Hepatocyte (in vitro differentiated cells): ENCODE measurements at regions not wholly inside any gene's neighbourhood (a gene's known extent, or its start where the extent isn't known, plus 50 kb on each side); places are given as distances from the start of the nearest gene placed in this dataset.

Experiments
- DNase-seq: peaks from one replicate; pipeline ENCODE4 v3.0.0-alpha.2; 2016; ENCODE audit warnings: low spot score
- H2AFZ ChIP-seq: fragments of 200-600 bp; sonication (generic); 2 replicates; pipeline ENCODE4 v1.6.0; 2016; ENCODE audit warnings: antibody characterized with exemption, mild to moderate bottlenecking
- H3K27ac ChIP-seq: fragments of 200-600 bp; sonication (generic); 2 replicates; pipeline ENCODE4 v1.5.1; 2016; ENCODE audit warnings: mild to moderate bottlenecking
- H3K27me3 ChIP-seq: fragments of 200-600 bp; sonication (generic); 2 replicates; pipeline ENCODE4 v1.6.1; 2016
- H3K36me3 ChIP-seq: fragments of 200-600 bp; sonication (generic); replicated peaks from 2 replicates; pipeline ENCODE4 v1.5.1; 2016; ENCODE audit warnings: low read depth; ENCODE audit not compliant: insufficient read depth
- H3K4me1 ChIP-seq: fragments of 200-600 bp; sonication (generic); 2 replicates; pipeline ENCODE4 v1.5.1; 2016; ENCODE audit warnings: mild to moderate bottlenecking, moderate library complexity; ENCODE audit not compliant: insufficient read depth
- H3K4me2 ChIP-seq: fragments of 200-600 bp; sonication (generic); 2 replicates; pipeline ENCODE4 v1.6.0; 2016
- H3K4me3 ChIP-seq: fragments of 200-600 bp; sonication (generic); 2 replicates; pipeline ENCODE4 v1.5.1; 2016; ENCODE audit warnings: mild to moderate bottlenecking
- H3K79me2 ChIP-seq: fragments of 200-600 bp; sonication (generic); 2 replicates; pipeline ENCODE4 v1.6.0; 2017; ENCODE audit warnings: mild to moderate bottlenecking
- H3K9me2 ChIP-seq: fragments of 200-600 bp; sonication (generic); replicated peaks from 2 replicates; pipeline ENCODE4 v1.6.0; 2017; ENCODE audit warnings: mild to moderate bottlenecking; ENCODE audit not compliant: insufficient read depth
- H3K9me3 ChIP-seq: fragments of 200-600 bp; sonication (generic); 2 replicates; pipeline ENCODE4 v1.5.1; 2016; ENCODE audit warnings: low read depth, mild to moderate bottlenecking
- H4K20me1 ChIP-seq: fragments of 200-600 bp; sonication (generic); 2 replicates; pipeline ENCODE4 v1.6.0; 2016; ENCODE audit warnings: mild to moderate bottlenecking; ENCODE audit not compliant: insufficient read depth, poor library complexity, severe bottlenecking
- CTCF ChIP-seq: fragments of 200-600 bp; sonication (generic); IDR thresholded peaks from 2 replicates; pipeline ENCODE4 v1.5.1; 2016; ENCODE audit warnings: antibody characterized with exemption, mild to moderate bottlenecking; ENCODE audit not compliant: poor library complexity
- EZH2 ChIP-seq: fragments of 200-600 bp; sonication (generic); IDR thresholded peaks from 2 replicates; pipeline ENCODE4 v1.6.1; 2016; ENCODE audit warnings: antibody characterized with exemption, mild to moderate bottlenecking, borderline replicate concordance
- EZH2phosphoT487 ChIP-seq: fragments of 200-600 bp; sonication (generic); IDR thresholded peaks from one replicate; pipeline ENCODE4 v1.6.1; 2018; ENCODE audit warnings: antibody characterized with exemption, mild to moderate bottlenecking, low read depth, moderate library complexity; ENCODE audit not compliant: unreplicated experiment, severe bottlenecking
- WGBS: methylation state at CpG from one replicate; pipeline ENCODE4 v1.1.6; 2016; ENCODE audit warnings: low lambda C conversion rate; ENCODE audit errors: missing lambda C conversion rate; 5-methylcytosine and 5-hydroxymethylcytosine counted together

DNA sequence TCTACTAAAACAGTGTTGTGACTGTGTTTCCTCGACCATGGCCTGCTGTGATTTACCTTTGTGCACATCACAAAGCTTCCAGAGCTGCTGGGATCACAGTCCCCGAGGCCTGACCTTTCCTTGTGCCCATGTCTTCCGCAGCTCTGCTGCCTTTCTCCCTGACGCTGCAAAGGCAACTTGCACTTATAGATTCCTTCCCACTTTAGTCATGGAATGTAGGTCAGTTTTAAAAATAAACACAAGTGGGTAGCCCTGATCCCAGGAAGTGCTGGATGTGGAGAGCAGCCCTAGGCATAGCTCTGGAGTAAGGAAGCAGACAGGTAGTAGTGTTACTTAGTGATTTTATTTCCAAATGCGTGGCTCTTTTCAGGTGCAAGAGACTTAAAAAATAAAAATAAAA is 825.7 kb downstream of the AACS start:
- H3K79me2 ChIP-seq: no peaks in the 10 kb centered on the region
- H3K4me3 ChIP-seq: no peak overlapping the region
- no peaks in the 10 kb centered on the region for H3K36me3 ChIP-seq
- H3K4me1 ChIP-seq: no peaks in the 10 kb centered on the region
- TF ChIP-seq CTCF (no peak), EZH2phosphoT487 (no peak), EZH2 (no peak)
- no peaks in the 10 kb centered on the region for H3K9me3 ChIP-seq
- 49% methylated on average over 5 of the region's 5 CpGs for WGBS
- no peak overlapping the region for H3K4me2 ChIP-seq
- no peaks in the 10 kb centered on the region for H4K20me1 ChIP-seq
- H3K27me3 ChIP-seq: no peaks in the 10 kb centered on the region
- no peaks in the 10 kb centered on the region for H3K9me2 ChIP-seq
- no peak overlapping the region for H2AFZ ChIP-seq
- DNase-seq: no peak
- no peak overlapping the region for H3K27ac ChIP-seq

DNA sequence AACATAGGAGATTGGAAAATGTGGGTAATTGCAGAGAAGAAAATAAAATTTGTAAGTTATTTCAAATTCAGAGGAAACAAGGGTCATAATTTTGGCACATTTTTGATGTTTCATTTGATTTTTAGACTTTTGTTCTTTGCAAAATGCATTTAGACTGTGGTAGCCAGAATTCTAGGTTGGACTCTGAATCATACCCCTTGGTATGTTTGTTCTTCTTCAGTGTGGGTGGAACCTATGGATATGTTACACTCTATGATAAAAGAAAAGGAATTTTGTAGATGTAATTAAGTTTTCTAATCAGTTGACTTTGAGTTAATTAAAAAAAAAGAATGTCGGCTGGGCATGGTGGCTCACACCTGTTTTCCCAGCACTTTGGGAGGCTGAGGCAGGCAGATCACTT is 827.0 kb downstream of the AACS start:
- DNase-seq: no peak
- 91% methylated on average over 1 of the region's 1 CpG for WGBS
- TF ChIP-seq CTCF: no peak
- no peak for TF ChIP-seq EZH2phosphoT487
- TF ChIP-seq EZH2: no peak
- no peak overlapping the region for H3K27ac ChIP-seq
- no peaks in the 10 kb centered on the region for H4K20me1 ChIP-seq
- no peaks in the 10 kb centered on the region for H3K27me3 ChIP-seq
- no peaks in the 10 kb centered on the region for H3K4me1 ChIP-seq
- no peaks in the 10 kb centered on the region for H3K9me3 ChIP-seq
- no peak overlapping the region for H3K4me2 ChIP-seq
- no peaks in the 10 kb centered on the region for H3K36me3 ChIP-seq
- H3K79me2 ChIP-seq: no peaks in the 10 kb centered on the region
- no peaks in the 10 kb centered on the region for H3K9me2 ChIP-seq
- H2AFZ ChIP-seq: no peak overlapping the region
- no peak overlapping the region for H3K4me3 ChIP-seq

GRCh38 chr12:125902991-125903390 is 837.8 kb downstream of the AACS start:
- Histone ChIP-seq H3K27ac (no peak overlapping the region), H3K4me3 (no peak overlapping the region), H3K4me2 (no peak overlapping the region), H3K4me1 (no peaks in the 10 kb centered on the region), H3K36me3 (no peaks in the 10 kb centered on the region), H4K20me1 (no peaks in the 10 kb centered on the region), H3K9me2 (no peaks in the 10 kb centered on the region), H3K9me3 (no peaks in the 10 kb centered on the region), H2AFZ (no peak overlapping the region), H3K27me3 (no peaks in the 10 kb centered on the region), H3K79me2 (no peaks in the 10 kb centered on the region)
- DNase-seq: no peak
- 92% methylated on average over 2 of the region's 2 CpGs for WGBS
- TF ChIP-seq EZH2: no peak
- TF ChIP-seq EZH2phosphoT487: no peak
- no peak for TF ChIP-seq CTCF

- Histone ChIP-seq H3K27ac (no peak overlapping the region), H3K79me2 (no peaks in the 10 kb centered on the region), H3K4me2 (no peak overlapping the region), H3K27me3 (no peaks in the 10 kb centered on the region), H3K4me3 (no peak overlapping the region), H3K4me1 (no peaks in the 10 kb centered on the region), H3K9me3 (no peaks in the 10 kb centered on the region), H3K9me2 (no peaks in the 10 kb centered on the region), H3K36me3 (no peaks in the 10 kb centered on the region), H4K20me1 (no peaks in the 10 kb centered on the region), H2AFZ (no peak overlapping the region)
- 67% methylated on average over 3 of the region's 3 CpGs for WGBS
- DNase-seq: no peak
- TF ChIP-seq EZH2phosphoT487 (no peak), EZH2 (no peak), CTCF (no peak)
Observed at GRCh38 chr12:125907351-125907750, 842.1 kb downstream of the AACS start.
